Activated CD8-positive, alpha-beta memory T cell treated with anti-CD3 and anti-CD28 coated beads, Interleukin-2, amount 10 ng/mL, durations not matched to agents 7 days and 5 days (primary cell): ENCODE measurements at regions not wholly inside any gene's neighbourhood (a gene's known extent, or its start where the extent isn't known, plus 50 kb on each side); places are given as distances from the start of the nearest gene placed in this dataset.

Experiments
- ATAC-seq: fragments of 150-1000 bp; cut with Tn5 transposase; one replicate; pipeline ENCODE4 v1.10.0; 2021; ENCODE audit warnings: moderate library complexity
- CTCF ChIA-PET: fragments of 350-600 bp; sonication (Branson Sonifier 250); formaldehyde crosslinking; loops from one replicate; lab custom pipeline; 2021; ENCODE audit warnings: antibody characterized with exemption; lab: Charles Lee
- DNase-seq: peaks from one replicate; pipeline ENCODE4 v3.0.0-alpha.2; 2020
- H3K27ac Mint-ChIP-seq: one replicate; pipeline ENCODE4 v1.8.0; 2021; ENCODE audit warnings: mild to moderate bottlenecking, mixed read lengths
- H3K27me3 Mint-ChIP-seq: one replicate; pipeline ENCODE4 v1.8.0; 2021; ENCODE audit warnings: mixed read lengths
- H3K36me3 Mint-ChIP-seq: one replicate; pipeline ENCODE4 v1.8.0; 2021; ENCODE audit warnings: mild to moderate bottlenecking, mixed read lengths
- H3K4me1 Mint-ChIP-seq: one replicate; pipeline ENCODE4 v1.8.0; 2021; ENCODE audit warnings: mixed read lengths
- H3K4me3 Mint-ChIP-seq: one replicate; pipeline ENCODE4 v1.8.0; 2021; ENCODE audit warnings: mild to moderate bottlenecking, moderate library complexity, mixed read lengths
- H3K9me3 Mint-ChIP-seq: one replicate; pipeline ENCODE4 v1.8.0; 2022; ENCODE audit warnings: low read depth, mixed read lengths

DNA sequence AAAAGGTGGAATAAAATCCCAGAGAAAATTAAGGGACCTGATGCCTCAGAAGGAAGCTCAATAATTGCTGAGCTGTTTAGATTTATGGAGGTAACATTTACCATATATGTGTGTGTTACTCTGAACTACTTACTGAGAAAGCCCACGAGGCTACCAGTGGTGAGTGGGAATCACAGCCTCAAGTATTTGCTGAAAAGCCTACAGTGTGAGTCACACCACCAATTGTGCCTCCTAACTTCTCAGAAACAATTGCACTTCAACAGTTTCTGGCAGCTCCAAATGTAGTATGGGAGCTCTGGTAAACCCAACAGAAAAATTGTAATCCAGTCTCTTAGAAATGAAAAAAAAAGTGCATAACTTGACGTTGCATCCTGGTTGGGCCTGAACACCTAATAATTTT is 551.6 kb downstream of the PRDM9 start:
- peaks cover 7% of the 10 kb centered on the region for H3K9me3 Mint-ChIP-seq
- H3K4me3 Mint-ChIP-seq = no peak overlapping the region
- CTCF ChIA-PET = no interaction called here
- no peak overlapping the region for H3K27ac Mint-ChIP-seq
- no peaks in the 10 kb centered on the region for H3K4me1 Mint-ChIP-seq
- no peaks in the 10 kb centered on the region for H3K36me3 Mint-ChIP-seq
- DNase-seq (no peak), ATAC-seq (no peak)
- no peaks in the 10 kb centered on the region for H3K27me3 Mint-ChIP-seq

GRCh38 chr5:24059716-24060115 is 552.3 kb downstream of the PRDM9 start:
- CTCF ChIA-PET = no interaction called here
- Mint-ChIP-seq H3K4me3 (no peak overlapping the region), H3K27me3 (no peaks in the 10 kb centered on the region), H3K4me1 (no peaks in the 10 kb centered on the region), H3K27ac (no peak overlapping the region), H3K36me3 (no peaks in the 10 kb centered on the region), H3K9me3 (peaks cover 7% of the 10 kb centered on the region)
- DNase-seq (no peak), ATAC-seq (no peak)

DNA sequence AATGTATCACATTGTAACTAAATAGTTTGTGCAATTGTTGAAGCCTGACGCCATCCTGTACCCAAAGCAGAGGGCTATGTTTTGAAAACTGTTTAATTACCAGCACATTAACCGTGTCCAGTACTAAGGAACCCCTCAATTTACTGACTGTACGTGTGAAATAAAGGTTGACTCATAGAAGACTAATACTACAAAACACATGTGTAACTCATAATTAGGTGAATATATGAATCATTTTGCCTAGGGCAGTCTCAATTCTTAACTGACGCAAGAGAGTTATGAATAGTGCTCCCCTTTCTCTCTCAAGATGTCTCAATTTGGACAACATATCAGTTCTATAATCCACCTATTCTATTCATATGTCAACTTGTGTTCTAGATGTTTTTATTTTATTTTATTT is 558.4 kb downstream of the PRDM9 start:
- Mint-ChIP-seq H3K9me3 (peaks cover 14% of the 10 kb centered on the region), H3K4me1 (no peaks in the 10 kb centered on the region), H3K27me3 (no peaks in the 10 kb centered on the region), H3K36me3 (no peaks in the 10 kb centered on the region), H3K4me3 (no peak overlapping the region), H3K27ac (no peak overlapping the region)
- ATAC-seq (no peak), DNase-seq (no peak)
- CTCF ChIA-PET = no interaction called here

- Mint-ChIP-seq H3K9me3 (peaks cover 13% of the 10 kb centered on the region), H3K36me3 (no peaks in the 10 kb centered on the region), H3K4me3 (no peak overlapping the region), H3K27ac (no peak overlapping the region), H3K27me3 (no peaks in the 10 kb centered on the region), H3K4me1 (no peaks in the 10 kb centered on the region)
- ATAC-seq (no peak), DNase-seq (no peak)
- CTCF ChIA-PET = no interaction called here
Observed at GRCh38 chr5:24067208-24067607, 559.8 kb downstream of the PRDM9 start.

- no peaks in the 10 kb centered on the region for H3K4me1 Mint-ChIP-seq
- H3K27me3 Mint-ChIP-seq = no peaks in the 10 kb centered on the region
- no peak for DNase-seq
- CTCF ChIA-PET = no interaction called here
- no peak overlapping the region for H3K4me3 Mint-ChIP-seq
- ATAC-seq = no peak
- peaks cover 13% of the 10 kb centered on the region for H3K9me3 Mint-ChIP-seq
- H3K27ac Mint-ChIP-seq = no peak overlapping the region
- H3K36me3 Mint-ChIP-seq = no peaks in the 10 kb centered on the region
Observed at GRCh38 chr5:24068524-24068923, 561.1 kb downstream of the PRDM9 start.

DNA sequence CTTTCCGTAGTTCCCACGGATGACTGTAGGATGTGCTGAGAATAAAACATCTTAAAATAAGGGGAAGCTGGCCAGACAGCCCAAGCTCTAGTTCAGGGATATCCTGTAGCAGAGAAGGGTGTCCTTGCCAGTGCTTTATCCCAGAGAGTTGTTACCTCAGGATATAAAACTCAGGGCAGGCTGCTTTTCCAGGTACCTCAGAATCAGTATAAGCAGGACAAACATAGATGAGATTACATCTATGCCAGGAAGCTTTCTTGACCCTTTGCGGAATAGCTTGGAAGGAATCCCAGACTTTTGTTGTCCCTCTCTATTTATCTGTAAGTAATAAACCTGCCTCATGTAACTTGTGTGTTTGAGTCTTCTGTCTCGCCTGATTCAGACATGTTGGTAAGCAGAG is 565.7 kb downstream of the PRDM9 start:
- CTCF ChIA-PET = no interaction called here
- no peak overlapping the region for H3K27ac Mint-ChIP-seq
- H3K4me1 Mint-ChIP-seq = no peaks in the 10 kb centered on the region
- ATAC-seq (no peak), DNase-seq (no peak)
- H3K9me3 Mint-ChIP-seq = peaks cover 14% of the 10 kb centered on the region
- no peaks in the 10 kb centered on the region for H3K27me3 Mint-ChIP-seq
- no peak overlapping the region for H3K4me3 Mint-ChIP-seq
- no peaks in the 10 kb centered on the region for H3K36me3 Mint-ChIP-seq

DNA sequence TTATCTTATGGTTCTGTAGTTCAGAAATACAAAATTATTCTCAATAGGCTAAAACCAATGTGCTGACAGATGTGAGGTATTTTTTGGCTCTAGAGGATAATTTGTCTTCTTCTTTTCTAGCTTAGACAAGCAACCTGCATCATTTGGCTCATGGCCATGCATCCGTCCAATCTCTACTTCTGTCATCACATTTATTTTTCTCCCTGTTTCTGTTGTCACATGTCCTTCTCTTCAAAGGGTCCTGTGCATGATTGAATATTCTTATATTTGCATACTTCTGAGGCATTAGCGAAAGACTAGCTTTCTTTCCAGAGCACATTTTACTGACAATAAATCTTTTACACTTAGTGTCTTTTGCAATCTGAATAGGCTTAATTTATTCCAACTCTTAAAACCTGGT is 564.7 kb downstream of the CDH10 start:
- ATAC-seq (no peak), DNase-seq (no peak)
- H3K4me1 Mint-ChIP-seq = no peaks in the 10 kb centered on the region
- CTCF ChIA-PET = no interaction called here
- H3K9me3 Mint-ChIP-seq = peaks cover 6% of the 10 kb centered on the region
- H3K4me3 Mint-ChIP-seq = no peak overlapping the region
- H3K27ac Mint-ChIP-seq = no peak overlapping the region
- H3K36me3 Mint-ChIP-seq = no peaks in the 10 kb centered on the region
- no peaks in the 10 kb centered on the region for H3K27me3 Mint-ChIP-seq

GRCh38 chr5:24094081-24094679 is 550.6 kb downstream of the CDH10 start:
- CTCF ChIA-PET = no interaction called here
- Mint-ChIP-seq H3K4me3 (no peak overlapping the region), H3K27ac (no peak overlapping the region), H3K4me1 (no peaks in the 10 kb centered on the region), H3K9me3 (peaks cover 13% of the 10 kb centered on the region), H3K36me3 (no peaks in the 10 kb centered on the region), H3K27me3 (no peaks in the 10 kb centered on the region)
- ATAC-seq (no peak), DNase-seq (no peak)

DNA sequence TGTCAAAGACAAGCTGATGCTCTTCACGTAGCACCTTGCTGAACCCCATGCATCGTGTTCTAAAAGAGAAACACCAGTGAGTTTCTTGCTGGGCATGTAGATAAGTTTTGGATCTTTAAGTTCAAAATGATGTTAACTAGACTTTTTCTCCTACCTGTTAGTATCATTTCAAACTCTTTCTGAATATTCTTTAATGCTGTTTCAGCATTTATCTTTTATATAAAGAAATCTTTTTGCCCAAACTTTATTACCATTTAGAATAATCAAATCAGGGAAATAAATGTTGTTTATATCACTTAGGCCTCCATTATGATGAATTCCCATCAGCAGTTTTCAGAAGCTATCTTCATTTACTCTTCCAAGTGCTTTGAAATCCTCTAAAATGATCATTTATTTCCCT is 542.8 kb downstream of the CDH10 start:
- ATAC-seq (no peak), DNase-seq (no peak)
- H3K4me3 Mint-ChIP-seq = no peak overlapping the region
- H3K27ac Mint-ChIP-seq = no peak overlapping the region
- no peaks in the 10 kb centered on the region for H3K36me3 Mint-ChIP-seq
- no peaks in the 10 kb centered on the region for H3K27me3 Mint-ChIP-seq
- H3K9me3 Mint-ChIP-seq = peaks cover 12% of the 10 kb centered on the region
- H3K4me1 Mint-ChIP-seq = no peaks in the 10 kb centered on the region
- CTCF ChIA-PET = no interaction called here

- CTCF ChIA-PET = no interaction called here
- H3K4me1 Mint-ChIP-seq = no peaks in the 10 kb centered on the region
- DNase-seq = no peak
Observed at GRCh38 chr5:24103451-24104023, 541.2 kb downstream of the CDH10 start.

DNA sequence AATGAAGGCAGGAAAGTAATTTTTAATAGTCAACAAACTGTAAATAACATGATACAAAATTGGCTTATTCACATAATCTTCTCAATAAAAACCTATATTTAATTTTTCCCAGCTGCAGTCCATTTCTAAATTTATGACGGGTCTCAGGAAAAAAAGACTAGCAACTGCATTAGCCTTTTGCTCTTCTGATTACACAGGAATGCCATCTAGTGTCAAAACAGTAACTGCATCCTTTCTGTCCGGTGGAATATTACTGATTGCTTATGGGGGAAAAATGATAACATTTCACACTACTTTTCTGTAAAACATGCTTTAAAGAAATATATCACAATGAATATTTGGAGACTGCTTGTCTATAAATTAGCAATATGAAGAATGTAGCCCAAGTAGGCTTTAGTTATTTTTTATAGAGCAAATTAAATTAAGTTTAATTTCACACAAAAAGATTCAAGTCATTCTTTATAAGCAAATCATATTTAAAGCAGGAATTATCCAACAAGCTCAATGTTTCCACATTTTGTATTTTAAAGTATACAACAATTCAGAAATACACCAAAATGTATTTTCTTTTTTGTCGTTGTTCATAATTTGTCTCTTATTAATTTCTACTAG is 534.7 kb downstream of the CDH10 start:
- no peak for DNase-seq
- Mint-ChIP-seq H3K4me3 (no peak overlapping the region), H3K36me3 (no peaks in the 10 kb centered on the region), H3K4me1 (no peaks in the 10 kb centered on the region), H3K9me3 (no peaks in the 10 kb centered on the region), H3K27ac (no peak overlapping the region), H3K27me3 (no peaks in the 10 kb centered on the region)
- ATAC-seq = no peak
- CTCF ChIA-PET = no interaction called here

More at GRCh38 chr5:24103451-24104023, 541.2 kb downstream of the CDH10 start:
- Mint-ChIP-seq H3K36me3 (no peaks in the 10 kb centered on the region), H3K9me3 (peaks cover 5% of the 10 kb centered on the region), H3K27ac (no peak overlapping the region), H3K27me3 (no peaks in the 10 kb centered on the region), H3K4me3 (no peak overlapping the region)
- ATAC-seq = no peak

DNA sequence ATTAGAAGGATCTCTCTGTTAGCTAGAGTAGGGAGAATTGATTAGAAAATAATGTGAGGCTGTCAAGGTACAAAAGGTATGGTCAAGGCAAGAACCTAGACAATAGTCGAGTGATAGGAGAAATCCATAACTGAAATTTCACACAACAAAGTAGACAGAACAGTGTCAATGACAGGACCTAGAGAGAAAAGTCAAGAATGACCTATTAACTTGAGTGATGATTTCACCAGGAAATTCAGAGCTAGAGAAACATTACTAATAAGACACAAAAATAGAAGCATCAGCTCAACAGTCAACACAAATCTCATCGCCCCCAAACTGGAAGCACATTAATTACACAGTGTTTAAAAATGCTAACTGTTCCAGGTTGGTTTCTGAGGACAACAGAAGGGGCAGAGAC is 532.4 kb downstream of the CDH10 start:
- Mint-ChIP-seq H3K4me1 (no peaks in the 10 kb centered on the region), H3K27me3 (no peaks in the 10 kb centered on the region), H3K4me3 (no peak overlapping the region), H3K36me3 (no peaks in the 10 kb centered on the region), H3K27ac (no peak overlapping the region), H3K9me3 (peaks cover 5% of the 10 kb centered on the region)
- DNase-seq (no peak), ATAC-seq (no peak)
- CTCF ChIA-PET = no interaction called here

- H3K27ac Mint-ChIP-seq = no peak overlapping the region
- CTCF ChIA-PET = no interaction called here
- peaks cover 15% of the 10 kb centered on the region for H3K9me3 Mint-ChIP-seq
- no peaks in the 10 kb centered on the region for H3K27me3 Mint-ChIP-seq
- no peak overlapping the region for H3K4me3 Mint-ChIP-seq
- no peaks in the 10 kb centered on the region for H3K36me3 Mint-ChIP-seq
- H3K4me1 Mint-ChIP-seq = no peaks in the 10 kb centered on the region
- no peak for ATAC-seq
- DNase-seq = no peak
Observed at GRCh38 chr5:24118351-24118750, 526.4 kb downstream of the CDH10 start.

DNA sequence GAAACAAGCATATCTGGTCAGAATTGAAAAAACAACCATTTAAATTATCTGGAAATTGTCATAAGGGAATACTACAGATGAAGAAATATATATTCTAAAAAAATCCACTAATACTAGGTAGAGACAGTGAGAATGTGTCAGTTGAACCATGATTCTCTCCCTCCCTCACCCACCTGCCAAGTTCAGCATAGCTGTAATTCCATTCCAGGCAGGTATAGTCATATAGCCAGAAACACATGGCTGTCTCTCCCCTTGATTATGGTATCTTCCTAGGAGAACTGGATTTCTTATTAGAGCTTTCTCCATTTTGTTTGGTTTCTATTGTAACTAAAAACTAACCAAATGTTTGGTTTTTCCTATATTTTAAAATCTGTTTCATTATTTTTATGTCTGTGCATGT is 509.2 kb downstream of the CDH10 start:
- no peaks in the 10 kb centered on the region for H3K27me3 Mint-ChIP-seq
- no peak overlapping the region for H3K27ac Mint-ChIP-seq
- ATAC-seq = no peak
- no peaks in the 10 kb centered on the region for H3K36me3 Mint-ChIP-seq
- H3K9me3 Mint-ChIP-seq = no peaks in the 10 kb centered on the region
- no peak for DNase-seq
- H3K4me3 Mint-ChIP-seq = no peak overlapping the region
- no peaks in the 10 kb centered on the region for H3K4me1 Mint-ChIP-seq
- CTCF ChIA-PET = no interaction called here
